ENCODE measurements at regions not wholly inside any gene's neighbourhood (a gene's known extent, or its start where the extent isn't known, plus 50 kb on each side); places are given as distances from the start of the nearest gene placed in this dataset.

DNA sequence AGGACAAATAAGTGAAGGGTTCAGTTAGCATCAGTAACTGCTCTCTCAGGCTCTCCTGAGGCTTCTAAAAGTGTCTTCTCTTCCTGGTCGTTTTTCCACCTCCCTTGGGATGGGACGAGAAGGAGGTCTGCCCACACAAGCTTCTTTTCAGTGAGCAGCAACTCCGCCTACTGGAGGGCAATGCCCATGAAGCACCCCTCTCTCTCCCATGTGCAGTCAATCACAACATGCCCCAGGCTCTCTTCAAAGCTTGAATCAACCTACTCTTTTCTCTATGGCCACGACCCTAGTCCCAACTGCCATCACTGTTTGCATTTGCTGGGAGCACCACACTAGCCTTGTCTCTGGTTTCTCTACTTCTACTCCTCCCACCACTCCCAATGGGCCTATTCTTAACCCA is 135.6 kb downstream of the RPS24 start:
- no peaks in the 10 kb centered on the region for H3K9me3 ChIP-seq
- 52 to 61% methylated on average over 4 of the region's 4 CpGs for WGBS, 2 donors

DNA sequence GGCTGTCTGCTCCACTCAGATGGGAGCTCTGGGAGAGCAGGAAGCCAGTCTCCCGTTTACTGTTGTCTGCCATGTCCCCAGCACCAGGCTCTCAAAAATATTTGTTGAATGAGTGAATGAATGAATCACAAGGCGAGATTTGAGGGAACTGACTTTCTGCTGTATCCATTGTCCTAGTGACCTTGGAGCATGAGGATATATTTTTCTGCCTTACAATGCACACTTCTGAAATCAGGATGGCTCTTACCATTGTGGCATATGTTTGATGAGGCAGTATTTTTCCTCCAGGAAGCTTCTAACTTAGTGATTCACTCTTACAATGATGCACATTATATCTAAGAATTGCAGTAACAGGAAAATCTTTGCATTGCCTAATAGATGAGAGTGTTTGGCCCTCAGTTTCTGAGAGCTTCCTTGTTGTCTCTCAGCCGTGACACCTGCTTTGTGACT is 136.4 kb downstream of the RPS24 start:
- no peak for DNase-seq (ENCODE audit: low spot score in 2 of 2)
- H3K4me1 ChIP-seq, result no peaks in the 10 kb centered on the region
- no peak overlapping the region for H3K27ac ChIP-seq
- TF ChIP-seq, protein P1, sequence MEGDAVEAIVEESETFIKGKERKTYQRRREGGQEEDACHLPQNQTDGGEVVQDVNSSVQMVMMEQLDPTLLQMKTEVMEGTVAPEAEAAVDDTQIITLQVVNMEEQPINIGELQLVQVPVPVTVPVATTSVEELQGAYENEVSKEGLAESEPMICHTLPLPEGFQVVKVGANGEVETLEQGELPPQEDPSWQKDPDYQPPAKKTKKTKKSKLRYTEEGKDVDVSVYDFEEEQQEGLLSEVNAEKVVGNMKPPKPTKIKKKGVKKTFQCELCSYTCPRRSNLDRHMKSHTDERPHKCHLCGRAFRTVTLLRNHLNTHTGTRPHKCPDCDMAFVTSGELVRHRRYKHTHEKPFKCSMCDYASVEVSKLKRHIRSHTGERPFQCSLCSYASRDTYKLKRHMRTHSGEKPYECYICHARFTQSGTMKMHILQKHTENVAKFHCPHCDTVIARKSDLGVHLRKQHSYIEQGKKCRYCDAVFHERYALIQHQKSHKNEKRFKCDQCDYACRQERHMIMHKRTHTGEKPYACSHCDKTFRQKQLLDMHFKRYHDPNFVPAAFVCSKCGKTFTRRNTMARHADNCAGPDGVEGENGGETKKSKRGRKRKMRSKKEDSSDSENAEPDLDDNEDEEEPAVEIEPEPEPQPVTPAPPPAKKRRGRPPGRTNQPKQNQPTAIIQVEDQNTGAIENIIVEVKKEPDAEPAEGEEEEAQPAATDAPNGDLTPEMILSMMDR (IDR thresholded peaks at IDR 0.05), result no peak
- no peak for TF ChIP-seq EP300 (IDR thresholded peaks at IDR 0.05)
- TF ChIP-seq POLR2A (IDR thresholded peaks at IDR 0.05), result no peak
- no peaks in the 10 kb centered on the region for H3K27me3 ChIP-seq
- H3K36me3 ChIP-seq, result no peaks in the 10 kb centered on the region
- H3K4me3 ChIP-seq, result no peak overlapping the region
- no peaks in the 10 kb centered on the region for H3K9me3 ChIP-seq
- WGBS, 2 donors, result 77 to 81% methylated on average over 3 of the region's 3 CpGs

More for the DNA sequence above, 135.6 kb downstream of the RPS24 start:
- DNase-seq (ENCODE audit: low spot score in 2 of 2), result no peak
- Histone ChIP-seq H3K27ac (no peak overlapping the region), H3K4me3 (no peak overlapping the region), H3K4me1 (no peaks in the 10 kb centered on the region), H3K36me3 (no peaks in the 10 kb centered on the region), H3K27me3 (no peaks in the 10 kb centered on the region)
- TF ChIP-seq POLR2A (IDR thresholded peaks at IDR 0.05) (no peak), EP300 (IDR thresholded peaks at IDR 0.05) (no peak)
- TF ChIP-seq, protein P1 (IDR thresholded peaks at IDR 0.05), result no peak

DNA sequence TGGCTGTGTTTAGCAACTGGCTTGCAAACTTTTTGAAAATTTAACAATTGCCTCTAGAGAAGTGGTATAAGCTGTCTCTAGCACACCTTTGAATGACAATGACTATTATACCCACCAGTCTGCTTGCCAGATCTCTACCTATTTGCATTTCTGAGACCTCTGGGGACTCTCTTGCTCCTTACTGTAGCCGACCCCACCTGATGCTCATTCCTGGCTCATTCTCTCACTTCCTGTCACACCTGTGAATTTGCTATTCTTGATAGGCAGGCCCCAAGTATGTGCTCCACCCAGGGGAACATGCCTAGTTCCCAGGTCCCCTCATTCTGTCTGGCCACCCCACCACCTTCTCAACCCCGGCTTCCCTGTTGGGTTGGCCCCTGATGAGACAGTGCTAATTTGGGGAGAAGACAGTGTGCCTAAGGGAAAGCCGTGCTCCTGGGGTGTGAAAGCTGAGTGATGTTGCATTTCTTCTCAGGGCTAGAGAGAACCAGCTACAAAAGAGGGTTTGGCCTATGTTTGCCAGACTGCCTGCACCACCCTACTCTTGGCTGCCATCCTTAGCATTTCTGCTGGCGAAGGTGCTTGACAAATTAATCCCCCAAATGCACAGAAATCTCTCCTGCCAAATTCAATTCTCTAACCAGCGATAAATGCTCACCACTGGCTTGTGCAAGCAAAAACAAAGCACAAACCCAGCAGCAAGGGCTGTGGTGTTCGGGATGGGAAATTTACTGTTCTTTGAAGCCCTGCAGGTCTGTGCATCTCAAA is 138.2 kb downstream of the RPS24 start:
- WGBS, 2 donors, result 86 to 94% methylated on average over 6 of the region's 6 CpGs

DNA sequence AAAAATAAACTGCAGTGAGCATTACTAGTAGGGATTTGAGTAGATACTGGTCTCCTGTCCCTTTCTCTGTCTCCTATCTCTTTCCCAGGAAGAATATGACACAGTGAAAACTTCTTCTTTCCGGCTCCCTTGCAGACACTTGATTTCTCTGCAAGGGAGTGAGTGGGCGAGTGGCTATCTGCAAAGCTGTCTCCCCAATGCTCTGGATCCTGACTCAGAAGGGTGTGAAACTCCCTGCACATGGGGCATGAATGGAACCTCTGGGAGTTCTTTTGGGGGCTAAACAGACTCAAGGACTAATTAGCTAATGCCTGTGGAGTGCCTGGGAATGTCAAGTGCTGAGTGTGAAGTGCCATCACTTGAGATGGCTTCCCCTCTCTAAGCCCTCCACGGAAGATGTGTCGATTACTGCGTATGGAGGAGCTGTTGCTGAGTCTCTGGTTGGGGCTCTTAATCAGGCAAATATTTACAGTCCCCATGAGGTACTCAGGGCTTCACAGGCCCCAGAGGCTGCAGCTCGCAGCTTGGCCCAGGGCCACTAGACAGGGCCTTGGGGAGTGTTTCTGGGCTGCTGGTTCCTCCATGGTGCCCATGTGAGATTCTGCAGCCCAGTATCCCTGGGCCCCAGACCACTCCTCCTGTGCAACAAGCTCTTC is 139.8 kb downstream of the RPS24 start:
- TF ChIP-seq POLR2A (IDR thresholded peaks at IDR 0.05), result no peak
- TF ChIP-seq, protein P1 (IDR thresholded peaks at IDR 0.05), result no peak
- no peak for TF ChIP-seq EP300 (IDR thresholded peaks at IDR 0.05)
- H3K9me3 ChIP-seq, result no peaks in the 10 kb centered on the region
- no peaks in the 10 kb centered on the region for H3K4me1 ChIP-seq
- DNase-seq (ENCODE audit: low spot score in 2 of 2), result no peak
- H3K27ac ChIP-seq, result no peak overlapping the region
- no peaks in the 10 kb centered on the region for H3K36me3 ChIP-seq
- peaks cover 0 to under 1% of the 10 kb centered on the region in 2 donors for H3K27me3 ChIP-seq
- WGBS, 2 donors, result 80 to 90% methylated on average over 6 of the region's 6 CpGs
- H3K4me3 ChIP-seq, result no peak overlapping the region

More for the DNA sequence above, 138.2 kb downstream of the RPS24 start:
- Histone ChIP-seq H3K9me3 (no peaks in the 10 kb centered on the region), H3K4me3 (no peak overlapping the region), H3K36me3 (no peaks in the 10 kb centered on the region), H3K27me3 (no peaks in the 10 kb centered on the region), H3K27ac (no peak overlapping the region), H3K4me1 (no peaks in the 10 kb centered on the region)
- no peak for DNase-seq (ENCODE audit: low spot score in 2 of 2)
- no peak for TF ChIP-seq POLR2A (IDR thresholded peaks at IDR 0.05)
- no peak for TF ChIP-seq EP300 (IDR thresholded peaks at IDR 0.05)
- TF ChIP-seq, protein P1 (IDR thresholded peaks at IDR 0.05), result no peak

DNA sequence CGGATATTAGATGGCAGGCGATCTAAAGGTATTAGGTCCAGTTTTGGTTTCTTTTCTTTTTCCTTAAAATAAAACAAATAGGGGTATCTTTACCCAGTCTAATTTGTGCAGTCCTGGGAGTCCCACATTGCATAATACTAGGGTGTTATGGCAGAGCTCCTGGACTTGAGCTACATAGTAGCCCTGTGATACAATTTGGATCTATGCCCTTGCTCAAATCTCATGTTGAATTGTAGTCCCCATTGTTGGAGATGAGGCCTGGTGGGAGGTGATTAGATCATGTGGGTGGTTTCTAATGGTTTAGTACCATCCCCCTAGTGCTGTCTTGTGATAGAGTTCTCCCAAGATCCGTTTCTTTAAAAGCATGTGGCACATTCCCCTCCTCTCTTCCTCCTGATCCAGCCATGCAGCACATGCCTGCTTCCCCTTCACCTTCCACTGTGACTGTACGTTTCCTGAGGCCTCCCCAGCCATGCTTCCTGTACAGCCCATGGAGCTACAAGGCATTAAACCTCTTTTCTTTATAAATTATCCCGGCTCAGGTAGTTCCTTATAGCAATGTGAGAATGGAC is 141.9 kb downstream of the RPS24 start:
- Histone ChIP-seq H3K36me3 (no peaks in the 10 kb centered on the region), H3K27me3 (peaks cover 0 to 12% of the 10 kb centered on the region in 2 donors), H3K27ac (no peak overlapping the region), H3K4me3 (no peak overlapping the region), H3K9me3 (no peaks in the 10 kb centered on the region), H3K4me1 (no peaks in the 10 kb centered on the region)
- 67 to 70% methylated on average over 5 of the region's 5 CpGs for WGBS, 2 donors
- no peak for DNase-seq (ENCODE audit: low spot score in 2 of 2)
- no peak for TF ChIP-seq POLR2A (IDR thresholded peaks at IDR 0.05)
- no peak for TF ChIP-seq EP300 (IDR thresholded peaks at IDR 0.05)

Measured in tibial nerve (tissue), 4 donors.